ENCODE measurements at regions not wholly inside any gene's neighbourhood (a gene's known extent, or its start where the extent isn't known, plus 50 kb on each side); places are given as distances from the start of the nearest gene placed in this dataset.

- no peaks in the 10 kb centered on the region for H3K9me3 Mint-ChIP-seq
These were observed 55.5 kb upstream of the SPOPL start for GRCh38 chr2:138446043-138446442.

More at GRCh38 chr2:138446043-138446442, 55.5 kb upstream of the SPOPL start:
- no peak overlapping the region for H2BK12ac ChIP-seq (ENCODE audit: insufficient read length, low read depth, low read length)
- H3K4me2 ChIP-seq (ENCODE audit: insufficient read depth, insufficient read length, low read length) = no peak overlapping the region
- H3K27me3 Mint-ChIP-seq (ENCODE audit: low read depth) = no peaks in the 10 kb centered on the region
- H3K4me1 ChIP-seq (ENCODE audit: insufficient read depth, low read length) = no peaks in the 10 kb centered on the region; the same call in 1 of the 2 replicates
- no peaks in the 10 kb centered on the region for H3K79me2 ChIP-seq (ENCODE audit: insufficient read depth, low read length)
- H3K27me3 ChIP-seq (ENCODE audit: insufficient read depth, low read length) = no peaks in the 10 kb centered on the region
- no peak overlapping the region for H3K4me3 Mint-ChIP-seq
- H3K36me3 Mint-ChIP-seq (ENCODE audit: insufficient read depth in 1 of 3, low read depth in 3 of 3) = no peaks in the 10 kb centered on the region
- no peak overlapping the region for H2AK5ac ChIP-seq (ENCODE audit: insufficient read length, low read length)
- no peaks in the 10 kb centered on the region for H3K79me1 ChIP-seq (ENCODE audit: insufficient read depth, low read depth, low read length, poor library complexity, severe bottlenecking)
- H3K27ac ChIP-seq (ENCODE audit: insufficient read length, low read depth, low read length) = no peak overlapping the region
- no peak overlapping the region for H2BK20ac ChIP-seq (ENCODE audit: low read depth, low read length, poor library complexity, severe bottlenecking)
- peaks cover 6 to 13% of the 10 kb centered on the region in 2 experiments; a peak in 3 of 4 replicates for H3K4me1 Mint-ChIP-seq
- H4K20me1 ChIP-seq (ENCODE audit: control insufficient read depth, insufficient read depth, insufficient read length) = no peaks in the 10 kb centered on the region
- H2BK120ac ChIP-seq (ENCODE audit: low read depth, low read length, poor library complexity, severe bottlenecking) = no peak overlapping the region
- no peak overlapping the region for H3K14ac ChIP-seq (ENCODE audit: insufficient read depth, low read length)
- H2AFZ ChIP-seq (ENCODE audit: low read length) = no peak overlapping the region
- no peak overlapping the region for H2BK15ac ChIP-seq (ENCODE audit: low read depth, low read length)
- H3T11ph ChIP-seq (ENCODE audit: low read length) = no peak overlapping the region
- H3K18ac ChIP-seq (ENCODE audit: insufficient read length, low read depth, low read length) = no peak overlapping the region
- H3K23me2 ChIP-seq (ENCODE audit: insufficient read length, low read depth, low read length, poor library complexity, severe bottlenecking) = no peaks in the 10 kb centered on the region
- no peak for TF ChIP-seq CTCF (conservative IDR thresholded peaks at IDR 0.05)
- no peak overlapping the region for H3K56ac ChIP-seq (ENCODE audit: insufficient read length, low read depth, low read length)
- no peak overlapping the region for H4K5ac ChIP-seq (ENCODE audit: insufficient read length, low read depth, low read length)
- no peak overlapping the region for H3K9ac ChIP-seq (ENCODE audit: extremely low read depth, insufficient read length, low read length)
- H4K8ac ChIP-seq (replicated peaks; ENCODE audit: insufficient read length, low read depth, low read length) = no peak overlapping the region
- no peak overlapping the region for H2BK5ac ChIP-seq (ENCODE audit: insufficient read length, low read length)
- no peak for DNase-seq
- no peak overlapping the region for H3K27ac Mint-ChIP-seq
- H4K91ac ChIP-seq (ENCODE audit: insufficient read length, low read depth, low read length) = no peak overlapping the region
- H3K9me3 ChIP-seq (ENCODE audit: control insufficient read depth, low read depth, low read length) = no peaks in the 10 kb centered on the region
- no peak overlapping the region for H3K23ac ChIP-seq (ENCODE audit: insufficient read length, low read depth, low read length)
- no peak overlapping the region for H3K4ac ChIP-seq (ENCODE audit: low read depth, low read length)
- no CpG with 5 or more reads among the region's 5 CpGs for WGBS (ENCODE audit: extremely low coverage, insufficient read length, low lambda C conversion rate)

All from H9 (cell line).